Smooth muscle cell (in vitro differentiated cells): ENCODE measurements at regions not wholly inside any gene's neighbourhood (a gene's known extent, or its start where the extent isn't known, plus 50 kb on each side); places are given as distances from the start of the nearest gene placed in this dataset.
A peak's percentile ranks its signal among the peaks of the same experiment; 100 is the strongest.
"Not testable (repeated sequence)": the region's sequence is repeated elsewhere in the genome, so short reads cannot be mapped to it uniquely, and the experiment has no call there.

Experiments
- DNase-seq: peaks from one replicate; lab custom pipeline; 2025; ENCODE audit not compliant: unreplicated experiment; lab: John Stamatoyannopoulos, UW
- H2AFZ ChIP-seq: fragments of 200-600 bp; sonication (generic); 2 replicates; pipeline ENCODE4 v1.6.0; 2016; ENCODE audit warnings: antibody characterized with exemption, low read depth, mild to moderate bottlenecking
- H3F3A ChIP-seq: fragments of 200-600 bp; sonication (generic); 2 replicates; pipeline ENCODE4 v1.6.0; 2017; ENCODE audit warnings: antibody characterized with exemption, low read depth
- H3K27ac ChIP-seq: fragments of 200-600 bp; sonication (generic); 2 replicates; pipeline ENCODE4 v1.5.1; 2016; ENCODE audit warnings: low read depth, mild to moderate bottlenecking
- H3K27me3 ChIP-seq: fragments of 200-600 bp; sonication (generic); 2 replicates; pipeline ENCODE4 v1.6.1; 2016; ENCODE audit warnings: low read depth, mild to moderate bottlenecking
- H3K36me3 ChIP-seq: fragments of 200-600 bp; sonication (generic); 2 replicates; pipeline ENCODE4 v1.5.1; 2016; ENCODE audit warnings: low read depth
- H3K4me1 ChIP-seq: fragments of 200-600 bp; sonication (generic); 2 replicates; pipeline ENCODE4 v1.5.1; 2016; ENCODE audit warnings: low read depth
- H3K4me2 ChIP-seq: fragments of 200-600 bp; sonication (generic); 2 replicates; pipeline ENCODE4 v1.6.0; 2016; ENCODE audit warnings: mild to moderate bottlenecking
- H3K4me3 ChIP-seq: fragments of 200-600 bp; sonication (generic); 2 replicates; pipeline ENCODE4 v1.5.1; 2016; ENCODE audit warnings: mild to moderate bottlenecking
- H3K79me2 ChIP-seq: fragments of 200-600 bp; sonication (generic); 2 replicates; pipeline ENCODE4 v1.6.0; 2016; ENCODE audit warnings: low read depth, mild to moderate bottlenecking
- H3K9ac ChIP-seq: fragments of 200-600 bp; sonication (generic); 2 replicates; pipeline ENCODE4 v1.6.0; 2016; ENCODE audit warnings: low read depth
- H3K9me3 ChIP-seq: fragments of 200-600 bp; sonication (generic); replicated peaks from 2 replicates; pipeline ENCODE4 v1.5.1; 2016; ENCODE audit warnings: low read depth
- H4K20me1 ChIP-seq: fragments of 200-600 bp; sonication (generic); 2 replicates; pipeline ENCODE4 v1.6.0; 2016; ENCODE audit warnings: low read depth
- CTCF ChIP-seq: fragments of 200-600 bp; sonication (generic); IDR thresholded peaks from 2 replicates; pipeline ENCODE4 v1.5.1; 2017; ENCODE audit warnings: borderline replicate concordance, mild to moderate bottlenecking, antibody characterized with exemption; ENCODE audit not compliant: insufficient read depth, poor library complexity, severe bottlenecking
- WGBS: methylation state at CpG from one replicate; pipeline ENCODE4 v1.1.7; 2016; ENCODE audit warnings: low lambda C conversion rate; 5-methylcytosine and 5-hydroxymethylcytosine counted together

GRCh38 chr10:8852546-8852945, 798.1 kb downstream of the GATA3 start:
- Histone ChIP-seq H4K20me1 (no peaks in the 10 kb centered on the region), H3K4me3 (no peak overlapping the region), H3K79me2 (no peaks in the 10 kb centered on the region), H3K36me3 (no peaks in the 10 kb centered on the region), H3K27ac (no peak overlapping the region), H3K9me3 (no peaks in the 10 kb centered on the region), H3K4me1 (no peaks in the 10 kb centered on the region), H3F3A (no peaks in the 10 kb centered on the region), H3K27me3 (peaks cover 6% of the 10 kb centered on the region), H2AFZ (no peak overlapping the region), H3K9ac (no peak overlapping the region), H3K4me2 (no peak overlapping the region)
- TF ChIP-seq CTCF = no peak
- DNase-seq = no peak
- WGBS = 55% methylated on average over 3 of the region's 3 CpGs

GRCh38 chr10:8853048-8853447, 798.6 kb downstream of the GATA3 start:
- no peaks in the 10 kb centered on the region for H3F3A ChIP-seq
- 89% methylated on average over 7 of the region's 7 CpGs for WGBS
- no peak overlapping the region for H3K4me2 ChIP-seq
- no peak for TF ChIP-seq CTCF
- no peaks in the 10 kb centered on the region for H3K79me2 ChIP-seq
- no peaks in the 10 kb centered on the region for H3K4me1 ChIP-seq
- H3K4me3 ChIP-seq = no peak overlapping the region
- no peak for DNase-seq
- H4K20me1 ChIP-seq = no peaks in the 10 kb centered on the region
- H3K36me3 ChIP-seq = no peaks in the 10 kb centered on the region
- no peak overlapping the region for H2AFZ ChIP-seq
- no peak overlapping the region for H3K27ac ChIP-seq
- no peak overlapping the region for H3K9ac ChIP-seq
- peaks cover 6% of the 10 kb centered on the region for H3K27me3 ChIP-seq
- no peaks in the 10 kb centered on the region for H3K9me3 ChIP-seq

- not testable (repeated sequence) for H3K36me3 ChIP-seq, H3F3A ChIP-seq, H3K9ac ChIP-seq, H3K27me3 ChIP-seq, H2AFZ ChIP-seq, H3K27ac ChIP-seq, H4K20me1 ChIP-seq, H3K4me3 ChIP-seq, DNase-seq, H3K4me2 ChIP-seq, H3K4me1 ChIP-seq, H3K9me3 ChIP-seq, H3K79me2 ChIP-seq
- WGBS = 99% methylated on average over 19 of the region's 29 CpGs
Observed at GRCh38 chr10:8868924-8869323, 814.4 kb downstream of the GATA3 start.

GRCh38 chr10:8873310-8873709, 818.8 kb downstream of the GATA3 start:
- no peaks in the 10 kb centered on the region for H4K20me1 ChIP-seq
- H3K27ac ChIP-seq = no peak overlapping the region
- H3K4me3 ChIP-seq = no peak overlapping the region
- H2AFZ ChIP-seq = no peak overlapping the region
- DNase-seq = no peak
- peak; percentile 22 for TF ChIP-seq CTCF
- H3K27me3 ChIP-seq = no peaks in the 10 kb centered on the region
- no peaks in the 10 kb centered on the region for H3K79me2 ChIP-seq
- H3K9ac ChIP-seq = no peak overlapping the region
- no peak overlapping the region for H3K4me2 ChIP-seq
- H3K36me3 ChIP-seq = no peaks in the 10 kb centered on the region
- 72% methylated on average over 3 of the region's 3 CpGs for WGBS
- no peaks in the 10 kb centered on the region for H3F3A ChIP-seq
- H3K4me1 ChIP-seq = no peaks in the 10 kb centered on the region
- H3K9me3 ChIP-seq = no peaks in the 10 kb centered on the region
